GM10266 (cell line): ENCODE measurements at regions not wholly inside any gene's neighbourhood (a gene's known extent, or its start where the extent isn't known, plus 50 kb on each side); places are given as distances from the start of the nearest gene placed in this dataset.

Experiments
- DNase-seq: peaks from one replicate; pipeline ENCODE4 v3.0.0; 2012; ENCODE audit errors: extremely low spot score
- CTCF ChIP-seq: IDR thresholded peaks from 2 replicates; pipeline ENCODE4 v1.5.1; 2012; ENCODE audit warnings: mild to moderate bottlenecking, low read depth; ENCODE audit not compliant: control insufficient read depth, insufficient read depth; ENCODE audit errors: missing control alignments

GRCh38 chr5:167820101-167820990, 471.1 kb upstream of the WWC1 start:
- DNase-seq: no peak
- TF ChIP-seq CTCF: no peak

GRCh38 chr5:167821151-167821550, 470.3 kb upstream of the WWC1 start:
- no peak for DNase-seq
- TF ChIP-seq CTCF: no peak

- no peak for TF ChIP-seq CTCF
- no peak for DNase-seq
Observed at GRCh38 chr5:167821669-167822068, 469.8 kb upstream of the WWC1 start.

- no peak for DNase-seq
- no peak for TF ChIP-seq CTCF
Observed at GRCh38 chr5:167822241-167822640, 469.2 kb upstream of the WWC1 start.

- no peak for DNase-seq
- TF ChIP-seq CTCF: no peak
Observed at GRCh38 chr5:167823405-167823804, 468.0 kb upstream of the WWC1 start.

GRCh38 chr5:167827766-167828165, 463.7 kb upstream of the WWC1 start:
- no peak for DNase-seq

More at GRCh38 chr5:167827766-167828165, 463.7 kb upstream of the WWC1 start:
- TF ChIP-seq CTCF: no peak
